A673 (cell line): ENCODE measurements at regions not wholly inside any gene's neighbourhood (a gene's known extent, or its start where the extent isn't known, plus 50 kb on each side); places are given as distances from the start of the nearest gene placed in this dataset.

ENCODE experiments used
- EZH2 ChIP-seq: fragments of 200-600 bp; sonication (generic); IDR thresholded peaks from 2 replicates; pipeline ENCODE4 v1.6.1; 2017; ENCODE audit warnings: borderline replicate concordance, low read depth, mild to moderate bottlenecking, mixed read lengths, antibody characterized with exemption, low read length; ENCODE audit not compliant: poor library complexity, severe bottlenecking
- TF ChIP-seq, protein P1 (sequence below): fragments of 300-800, 200-600 bp; sonication (generic); conservative IDR thresholded peaks from 2 replicates; pipeline ENCODE4 v1.5.1; 2017; ENCODE audit warnings: low read depth, mild to moderate bottlenecking, antibody characterized with exemption, low read length, moderate library complexity, mixed read lengths

DNA sequence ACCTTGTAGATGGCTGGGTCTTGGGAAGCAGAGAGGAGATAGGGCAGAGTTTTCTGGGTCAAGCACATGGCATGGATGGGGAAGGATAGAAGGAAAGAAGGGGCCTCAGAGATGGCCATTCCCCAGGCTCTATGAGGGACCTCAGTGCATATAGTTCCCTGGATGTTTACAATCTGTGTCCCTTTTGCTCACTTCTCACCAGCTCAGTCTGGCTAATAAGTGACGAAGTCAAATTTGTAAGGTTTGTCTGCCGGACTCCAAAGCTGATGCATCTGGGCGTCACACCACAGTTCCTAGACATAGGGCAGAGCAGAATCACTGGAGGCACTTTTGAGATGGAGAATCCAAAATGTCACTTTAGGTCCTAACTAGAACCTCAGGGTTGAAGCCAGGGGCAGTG is 416.4 kb upstream of the PROX1 start:
- TF ChIP-seq, protein P1, sequence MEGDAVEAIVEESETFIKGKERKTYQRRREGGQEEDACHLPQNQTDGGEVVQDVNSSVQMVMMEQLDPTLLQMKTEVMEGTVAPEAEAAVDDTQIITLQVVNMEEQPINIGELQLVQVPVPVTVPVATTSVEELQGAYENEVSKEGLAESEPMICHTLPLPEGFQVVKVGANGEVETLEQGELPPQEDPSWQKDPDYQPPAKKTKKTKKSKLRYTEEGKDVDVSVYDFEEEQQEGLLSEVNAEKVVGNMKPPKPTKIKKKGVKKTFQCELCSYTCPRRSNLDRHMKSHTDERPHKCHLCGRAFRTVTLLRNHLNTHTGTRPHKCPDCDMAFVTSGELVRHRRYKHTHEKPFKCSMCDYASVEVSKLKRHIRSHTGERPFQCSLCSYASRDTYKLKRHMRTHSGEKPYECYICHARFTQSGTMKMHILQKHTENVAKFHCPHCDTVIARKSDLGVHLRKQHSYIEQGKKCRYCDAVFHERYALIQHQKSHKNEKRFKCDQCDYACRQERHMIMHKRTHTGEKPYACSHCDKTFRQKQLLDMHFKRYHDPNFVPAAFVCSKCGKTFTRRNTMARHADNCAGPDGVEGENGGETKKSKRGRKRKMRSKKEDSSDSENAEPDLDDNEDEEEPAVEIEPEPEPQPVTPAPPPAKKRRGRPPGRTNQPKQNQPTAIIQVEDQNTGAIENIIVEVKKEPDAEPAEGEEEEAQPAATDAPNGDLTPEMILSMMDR: no peak
- TF ChIP-seq EZH2: no peak
